ENCODE measurements at regions not wholly inside any gene's neighbourhood (a gene's known extent, or its start where the extent isn't known, plus 50 kb on each side); places are given as distances from the start of the nearest gene placed in this dataset.

GRCh38 chr12:41981758-41982157 is 162.9 kb downstream of the GXYLT1 start:
- DNase-seq (ENCODE audit: low spot score): no peak

- no peak for DNase-seq (ENCODE audit: low spot score)
Observed at GRCh38 chr12:41981013-41981412, 163.7 kb downstream of the GXYLT1 start.

- no peak for DNase-seq (ENCODE audit: low spot score)
Observed at GRCh38 chr12:41980390-41980789, 164.3 kb downstream of the GXYLT1 start.

- no peak for DNase-seq (ENCODE audit: low spot score)
Observed at GRCh38 chr12:41979574-41979973, 165.1 kb downstream of the GXYLT1 start.

- no peak for DNase-seq (ENCODE audit: low spot score)
Observed at GRCh38 chr12:41972598-41972997, 172.1 kb downstream of the GXYLT1 start.

DNA sequence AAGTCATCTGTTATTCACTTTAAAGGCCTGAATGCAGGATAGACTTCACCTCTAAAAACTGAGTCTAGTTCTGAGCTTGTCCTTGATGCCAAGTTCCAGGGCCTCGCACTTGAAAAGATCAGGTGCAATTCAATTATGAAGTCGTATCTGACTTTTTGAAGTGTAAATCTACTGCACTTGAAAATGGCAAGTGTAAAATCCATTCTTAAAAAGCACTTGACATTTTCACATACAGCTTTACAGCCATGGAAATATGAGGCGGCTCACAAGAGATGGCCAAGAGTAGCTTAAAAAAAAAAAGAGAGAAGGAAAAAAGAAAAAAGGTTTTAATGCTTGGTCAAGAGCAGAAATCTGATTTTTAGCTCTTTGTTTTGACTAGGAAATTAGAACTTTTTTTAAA is 172.5 kb downstream of the GXYLT1 start:
- DNase-seq (ENCODE audit: low spot score): no peak

DNA sequence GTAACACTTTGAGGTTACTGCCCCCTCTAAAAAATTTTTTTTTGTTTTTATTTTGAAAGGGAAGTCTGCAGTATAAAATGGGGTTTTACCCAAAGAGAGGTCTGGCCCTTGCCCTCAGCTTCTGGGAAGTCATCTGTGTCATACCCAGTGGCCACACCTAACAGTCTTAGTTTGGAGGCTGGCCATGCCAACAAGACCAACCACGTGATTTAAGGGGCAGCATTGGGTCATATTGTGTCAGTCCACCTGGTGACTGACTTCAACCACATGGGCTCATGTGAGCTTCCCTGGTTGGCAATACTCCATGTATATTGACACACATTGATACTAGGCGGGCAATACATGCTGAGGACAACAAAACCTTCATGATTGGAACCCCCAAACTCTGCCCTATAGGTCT is 173.9 kb downstream of the GXYLT1 start:
- no peak for DNase-seq (ENCODE audit: low spot score)

DNA sequence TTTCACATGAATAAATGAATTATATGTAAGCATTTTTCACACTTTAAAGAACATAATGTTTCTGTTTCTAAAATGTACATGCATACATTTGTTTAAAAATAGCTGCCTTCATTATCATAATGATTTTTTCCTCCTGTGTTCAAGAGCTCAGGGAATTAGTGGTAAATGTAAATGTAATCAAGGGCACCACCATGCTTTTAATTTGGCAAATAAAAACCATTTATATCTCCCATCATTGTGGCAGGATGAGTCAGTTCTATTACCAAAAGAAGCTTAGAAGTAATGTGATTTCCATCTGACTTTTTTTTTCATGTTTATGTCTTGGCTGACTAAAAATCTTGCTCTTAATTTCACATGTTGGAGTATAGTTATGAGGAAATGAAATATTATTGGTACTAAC is 176.1 kb downstream of the GXYLT1 start:
- DNase-seq (ENCODE audit: low spot score): no peak

- DNase-seq (ENCODE audit: low spot score): no peak
Observed at GRCh38 chr12:41967668-41968500, 176.8 kb downstream of the GXYLT1 start.

DNA sequence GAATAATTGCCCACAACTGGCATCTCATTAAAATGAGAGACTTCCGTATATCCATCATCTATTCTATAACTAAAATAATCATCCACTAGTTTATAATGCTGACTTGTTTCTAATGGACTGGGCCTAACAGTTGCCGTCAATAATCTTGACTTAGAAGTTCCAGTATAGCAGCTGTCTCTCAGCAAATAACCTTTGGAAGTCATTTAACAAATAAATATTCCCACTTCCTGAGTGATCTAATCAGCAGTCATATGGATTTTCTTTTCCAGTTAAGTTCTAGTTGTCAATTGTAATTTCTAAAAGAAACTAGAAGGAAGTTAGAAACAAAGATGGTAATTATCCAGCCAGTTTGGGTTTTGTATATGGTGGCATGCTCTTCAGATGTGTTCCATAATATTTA is 177.8 kb downstream of the GXYLT1 start:
- DNase-seq (ENCODE audit: low spot score): no peak

DNA sequence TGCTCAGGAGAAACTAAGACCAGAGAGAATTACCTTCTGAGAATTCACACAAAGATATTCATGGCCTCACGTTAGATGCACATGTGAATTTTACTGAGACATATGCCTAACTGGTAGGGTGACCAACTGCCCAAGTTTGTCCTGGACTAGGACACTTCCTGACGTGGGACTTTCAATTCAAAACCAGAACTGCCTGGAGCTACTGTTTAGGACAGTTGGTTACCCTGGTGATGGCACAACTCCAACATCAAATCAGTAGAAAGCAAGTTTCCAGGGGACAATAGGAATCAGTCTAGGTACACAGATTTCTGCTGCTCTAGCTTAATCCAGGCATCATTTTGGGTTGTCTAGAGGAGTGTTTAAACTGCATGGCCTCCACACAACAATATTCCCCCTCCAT is 178.7 kb downstream of the GXYLT1 start:
- DNase-seq (ENCODE audit: low spot score): no peak

GRCh38 chr12:41963398-41963797 is 181.3 kb downstream of the GXYLT1 start:
- no peak for DNase-seq (ENCODE audit: low spot score)

GRCh38 chr12:41962171-41962572 is 182.5 kb downstream of the GXYLT1 start:
- no peak for DNase-seq (ENCODE audit: low spot score)

- DNase-seq (ENCODE audit: low spot score): no peak
Observed at GRCh38 chr12:41959271-41959670, 185.4 kb downstream of the GXYLT1 start.

DNA sequence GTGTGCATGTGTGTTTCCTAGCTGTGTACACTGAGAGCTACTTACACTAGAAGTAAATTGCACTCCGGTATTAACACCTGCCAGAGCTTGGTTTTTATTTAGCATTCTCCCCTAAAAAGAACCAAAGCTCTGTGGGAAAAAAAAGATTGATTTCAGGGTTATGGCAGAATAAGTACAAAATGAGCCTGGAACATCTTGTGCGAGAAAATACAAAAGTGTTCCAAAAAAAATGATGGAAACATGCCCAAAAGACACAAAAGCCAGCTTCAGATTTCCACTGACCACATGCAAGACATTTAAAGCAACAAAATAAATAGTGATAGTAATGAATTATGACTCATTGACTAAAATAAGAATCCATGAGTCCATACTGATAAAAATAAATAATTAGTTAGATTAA is 188.3 kb downstream of the GXYLT1 start:
- no peak for DNase-seq (ENCODE audit: low spot score)

- no peak for DNase-seq (ENCODE audit: low spot score)
Observed at GRCh38 chr12:41950455-41950854, 194.2 kb downstream of the GXYLT1 start.

DNA sequence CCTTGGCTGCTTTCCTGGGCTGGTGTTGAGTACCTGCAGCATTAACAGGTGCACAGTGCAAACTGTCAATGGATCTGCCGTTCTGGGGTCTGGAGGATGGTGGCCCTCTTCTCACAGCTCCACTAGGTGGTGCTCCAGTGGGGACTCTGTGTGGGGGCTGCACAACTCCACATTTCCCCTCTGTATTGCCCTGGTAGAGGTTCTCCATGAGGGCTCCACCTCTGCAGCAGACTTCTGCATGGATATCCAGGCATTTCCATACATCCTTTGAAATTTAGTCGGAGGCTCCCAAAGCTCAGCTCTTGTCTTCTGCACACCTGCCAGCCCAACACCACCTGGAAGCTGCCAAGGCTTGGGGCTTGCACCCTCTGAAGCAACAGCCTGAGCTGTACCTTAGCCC is 198.6 kb downstream of the GXYLT1 start:
- DNase-seq (ENCODE audit: low spot score): no peak

DNA sequence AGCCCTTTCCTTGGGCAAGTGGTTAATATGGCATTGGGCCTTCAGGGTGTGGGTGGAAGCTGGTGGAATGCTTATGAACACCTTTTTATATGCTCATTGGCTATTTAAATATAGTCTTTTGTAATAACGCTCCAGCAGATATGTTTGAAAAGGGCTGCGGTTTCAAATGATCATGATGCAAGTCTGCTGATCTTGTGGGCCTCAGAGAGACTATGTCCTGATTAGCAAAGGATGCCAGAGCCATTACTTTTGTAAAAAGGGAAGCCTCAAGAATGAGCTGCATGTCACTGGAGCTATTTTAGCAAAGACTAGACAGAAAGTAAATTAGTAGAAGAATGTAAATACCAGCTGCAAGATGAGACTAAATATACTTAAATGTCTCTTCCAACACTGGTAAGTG is 200.5 kb downstream of the GXYLT1 start:
- DNase-seq (ENCODE audit: low spot score): no peak

GRCh38 chr12:41943671-41944070 is 201.0 kb downstream of the GXYLT1 start:
- DNase-seq (ENCODE audit: low spot score): no peak

GRCh38 chr12:41942354-41942753 is 202.3 kb downstream of the GXYLT1 start:
- no peak for DNase-seq (ENCODE audit: low spot score)

DNA sequence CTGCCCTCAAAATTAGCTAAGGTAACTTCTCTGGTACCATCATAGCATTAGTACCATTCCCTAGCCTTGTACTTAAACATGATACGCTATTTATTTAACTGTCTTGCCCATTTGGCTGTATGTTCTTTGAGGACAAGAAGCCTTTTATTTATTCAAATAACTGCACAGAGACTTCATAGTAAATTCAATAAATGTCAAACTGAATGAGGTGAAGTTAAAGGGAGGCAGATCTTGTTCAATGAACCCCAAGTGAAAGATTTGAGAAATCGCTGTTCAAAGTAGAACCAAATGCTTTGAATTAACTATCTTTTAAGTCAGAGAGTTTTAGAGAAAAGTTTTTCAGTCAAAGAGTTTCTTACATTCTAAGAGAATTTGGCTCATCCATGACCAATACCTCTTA is 203.6 kb downstream of the GXYLT1 start:
- no peak for DNase-seq (ENCODE audit: low spot score)

- no peak for DNase-seq (ENCODE audit: low spot score)
Observed at GRCh38 chr12:41940571-41940970, 204.1 kb downstream of the GXYLT1 start.

DNA sequence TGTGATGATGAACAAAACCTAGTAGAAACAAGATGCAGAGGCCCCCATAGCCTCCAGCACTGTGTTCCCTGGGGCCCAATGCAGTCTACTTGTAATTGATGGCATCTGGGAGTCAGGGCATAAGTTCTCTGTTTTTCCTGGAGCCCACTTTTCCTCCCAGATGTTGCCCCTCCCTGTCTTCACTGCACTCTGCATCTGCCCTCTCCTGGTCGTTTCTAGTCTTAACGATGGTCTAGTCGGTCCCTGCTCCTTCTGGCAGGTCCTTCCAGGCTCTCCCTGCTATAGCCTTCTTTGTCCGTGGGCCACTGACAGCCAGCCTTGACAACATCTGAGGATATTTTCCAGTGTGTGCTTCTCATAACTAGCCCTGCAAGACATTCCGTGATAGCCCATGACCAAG is 208.3 kb downstream of the GXYLT1 start:
- no peak for DNase-seq (ENCODE audit: low spot score)

DNA sequence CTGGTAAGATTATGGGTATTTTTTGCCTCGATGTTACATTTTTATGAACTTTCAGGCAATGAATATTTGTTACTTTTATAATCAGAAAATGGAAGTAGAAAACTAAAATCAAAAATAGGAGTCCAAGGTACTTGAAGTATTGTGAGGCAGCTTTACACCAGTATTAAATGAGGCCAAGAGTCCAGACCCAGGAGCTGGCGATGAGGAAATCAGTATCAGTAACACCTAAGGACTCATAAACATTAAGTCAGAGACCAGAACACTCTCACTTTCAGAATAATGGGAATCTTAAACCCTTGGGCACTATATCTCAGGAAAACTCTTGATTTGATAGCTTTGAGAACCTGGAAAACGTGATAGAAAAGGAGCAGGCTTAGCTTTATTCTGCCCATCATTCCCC is 208.8 kb downstream of the GXYLT1 start:
- DNase-seq (ENCODE audit: low spot score): no peak
